BE2C (cell line): ENCODE measurements at regions not wholly inside any gene's neighbourhood (a gene's known extent, or its start where the extent isn't known, plus 50 kb on each side); places are given as distances from the start of the nearest gene placed in this dataset.
"Not testable (repeated sequence)": the region's sequence is repeated elsewhere in the genome, so short reads cannot be mapped to it uniquely, and the experiment has no call there.

ENCODE experiments used
- DNase-seq: peaks from one replicate; pipeline ENCODE4 v3.0.0-alpha.2; 2020
- H3K27me3 ChIP-seq: fragments of 250-450 bp; sonication (Bioruptor Pico); 2 replicates; pipeline ENCODE4 v1.5.1; 2020; ENCODE audit warnings: mild to moderate bottlenecking
- H3K36me3 ChIP-seq: fragments of 250-450 bp; sonication (Bioruptor Pico); 2 replicates; pipeline ENCODE4 v1.5.1; 2020; ENCODE audit warnings: mild to moderate bottlenecking
- H3K4me1 ChIP-seq: fragments of 250-450 bp; sonication (Bioruptor Pico); 2 replicates; pipeline ENCODE4 v1.5.1; 2020
- H3K4me3 ChIP-seq: 2 replicates; pipeline ENCODE4 v1.5.1; 2011; ENCODE audit warnings: low read depth, low read length
- H3K9me3 ChIP-seq: fragments of 250-450 bp; sonication (Bioruptor Pico); 2 replicates; pipeline ENCODE4 v1.5.1; 2020
- CTCF ChIP-seq: IDR thresholded peaks from 2 replicates; pipeline ENCODE4 v1.5.1; 2012; ENCODE audit warnings: mild to moderate bottlenecking, low read depth, low read length

GRCh38 chr1:166740668-166741276 is 98.5 kb upstream of the POGK start:
- H3K36me3 ChIP-seq, result no peaks in the 10 kb centered on the region
- no peaks in the 10 kb centered on the region for H3K27me3 ChIP-seq
- no peak overlapping the region for H3K4me3 ChIP-seq
- H3K9me3 ChIP-seq, result no peaks in the 10 kb centered on the region
- DNase-seq, result no peak
- H3K4me1 ChIP-seq, result no peaks in the 10 kb centered on the region
- no peak for TF ChIP-seq CTCF

- H3K4me3 ChIP-seq, result no peak overlapping the region
- H3K4me1 ChIP-seq, result no peaks in the 10 kb centered on the region
- no peaks in the 10 kb centered on the region for H3K27me3 ChIP-seq
- H3K36me3 ChIP-seq, result no peaks in the 10 kb centered on the region
- TF ChIP-seq CTCF, result no peak
- no peaks in the 10 kb centered on the region for H3K9me3 ChIP-seq
- no peak for DNase-seq
These were observed 76.0 kb upstream of the POGK start for GRCh38 chr1:166763318-166763717.

- no peaks in the 10 kb centered on the region for H3K27me3 ChIP-seq
- no peaks in the 10 kb centered on the region for H3K36me3 ChIP-seq
- TF ChIP-seq CTCF, result no peak
- no peaks in the 10 kb centered on the region for H3K9me3 ChIP-seq
- H3K4me1 ChIP-seq, result no peaks in the 10 kb centered on the region
- DNase-seq, result no peak
- no peak overlapping the region for H3K4me3 ChIP-seq
These were observed 72.3 kb upstream of the POGK start for GRCh38 chr1:166766942-166767341.

- H3K4me3 ChIP-seq, H3K36me3 ChIP-seq, H3K4me1 ChIP-seq, H3K27me3 ChIP-seq, DNase-seq, H3K9me3 ChIP-seq: not testable (repeated sequence)
These were observed 54.6 kb upstream of the POGK start for GRCh38 chr1:166784646-166785045.

GRCh38 chr1:166785987-166786386 is 53.3 kb upstream of the POGK start:
- H3K4me3 ChIP-seq, result no peak overlapping the region
- no peaks in the 10 kb centered on the region for H3K4me1 ChIP-seq
- TF ChIP-seq CTCF, result no peak
- H3K27me3 ChIP-seq, result no peaks in the 10 kb centered on the region
- no peak for DNase-seq
- H3K9me3 ChIP-seq, result no peaks in the 10 kb centered on the region
- H3K36me3 ChIP-seq, result no peaks in the 10 kb centered on the region

- no peak for DNase-seq
These were observed 50.0 kb upstream of the POGK start for GRCh38 chr1:166789286-166789685.

More at GRCh38 chr1:166789286-166789685, 50.0 kb upstream of the POGK start:
- Histone ChIP-seq H3K4me1 (no peaks in the 10 kb centered on the region), H3K36me3 (no peaks in the 10 kb centered on the region), H3K9me3 (no peaks in the 10 kb centered on the region), H3K27me3 (peaks cover 6% of the 10 kb centered on the region; the same call in 1 of the 2 replicates), H3K4me3 (no peak overlapping the region)
- no peak for TF ChIP-seq CTCF
